ENCODE measurements at regions not wholly inside any gene's neighbourhood (a gene's known extent, or its start where the extent isn't known, plus 50 kb on each side); places are given as distances from the start of the nearest gene placed in this dataset.

DNA sequence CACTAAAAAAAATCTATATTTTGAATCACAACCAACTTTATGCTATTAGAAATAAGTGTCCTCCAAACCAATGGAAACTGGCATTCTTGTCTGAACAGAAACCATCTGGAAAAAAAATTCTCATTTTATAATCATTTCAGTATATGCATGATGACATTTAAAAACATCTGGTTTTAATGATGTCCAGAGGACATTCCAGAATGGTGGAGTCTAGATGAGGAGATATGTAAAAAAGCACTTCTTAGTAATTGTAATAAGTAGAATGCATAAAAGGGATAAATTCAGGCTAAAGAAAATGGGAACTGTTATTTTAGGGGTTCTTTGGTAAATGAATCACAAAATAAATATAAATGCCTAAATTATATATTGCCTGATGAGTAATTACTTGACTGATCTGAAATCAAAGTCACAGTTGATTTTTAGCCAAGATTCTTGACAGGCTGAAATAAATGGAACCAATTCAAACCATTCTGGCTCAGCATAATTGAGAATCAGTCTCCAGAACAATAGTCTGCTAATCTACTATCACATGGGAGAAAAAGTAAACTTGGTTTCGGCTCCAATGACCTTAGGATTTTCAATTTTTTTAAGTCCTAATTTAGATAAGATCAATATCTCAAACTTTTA, 636.6 kb downstream of the FAT4 start:
- TF ChIP-seq, protein P1, sequence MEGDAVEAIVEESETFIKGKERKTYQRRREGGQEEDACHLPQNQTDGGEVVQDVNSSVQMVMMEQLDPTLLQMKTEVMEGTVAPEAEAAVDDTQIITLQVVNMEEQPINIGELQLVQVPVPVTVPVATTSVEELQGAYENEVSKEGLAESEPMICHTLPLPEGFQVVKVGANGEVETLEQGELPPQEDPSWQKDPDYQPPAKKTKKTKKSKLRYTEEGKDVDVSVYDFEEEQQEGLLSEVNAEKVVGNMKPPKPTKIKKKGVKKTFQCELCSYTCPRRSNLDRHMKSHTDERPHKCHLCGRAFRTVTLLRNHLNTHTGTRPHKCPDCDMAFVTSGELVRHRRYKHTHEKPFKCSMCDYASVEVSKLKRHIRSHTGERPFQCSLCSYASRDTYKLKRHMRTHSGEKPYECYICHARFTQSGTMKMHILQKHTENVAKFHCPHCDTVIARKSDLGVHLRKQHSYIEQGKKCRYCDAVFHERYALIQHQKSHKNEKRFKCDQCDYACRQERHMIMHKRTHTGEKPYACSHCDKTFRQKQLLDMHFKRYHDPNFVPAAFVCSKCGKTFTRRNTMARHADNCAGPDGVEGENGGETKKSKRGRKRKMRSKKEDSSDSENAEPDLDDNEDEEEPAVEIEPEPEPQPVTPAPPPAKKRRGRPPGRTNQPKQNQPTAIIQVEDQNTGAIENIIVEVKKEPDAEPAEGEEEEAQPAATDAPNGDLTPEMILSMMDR (IDR thresholded peaks at IDR 0.05), result no peak
- TF ChIP-seq POLR2A (IDR thresholded peaks at IDR 0.05), result no peak
